Stimulated activated naive B cell treated with anti-CD40 and anti-IgM and Interleukin-4, amounts not matched to agents 10 μg/mL and 1 μg/mL and 100 μg/mL, for 72 hours (primary cell): ENCODE measurements at regions not wholly inside any gene's neighbourhood (a gene's known extent, or its start where the extent isn't known, plus 50 kb on each side); places are given as distances from the start of the nearest gene placed in this dataset.
"Not testable (repeated sequence)": the region's sequence is repeated elsewhere in the genome, so short reads cannot be mapped to it uniquely, and the experiment has no call there.

ENCODE experiments used
- ATAC-seq, 2 donors: fragments of 150-1000 bp; cut with Tn5 transposase; replicated peaks; 2 replicates each; pipeline ENCODE4 v1.10.0; 2021; ENCODE audit warnings: moderate library complexity in 1 of 2
- DNase-seq: peaks from one replicate; pipeline ENCODE4 v3.0.0; 2021
- H3K27ac Mint-ChIP-seq: one replicate; pipeline ENCODE4 v1.8.0; 2022; ENCODE audit warnings: mild to moderate bottlenecking, mixed read lengths
- H3K27me3 Mint-ChIP-seq, 2 donors: one replicate each; pipeline ENCODE4 v1.8.0; 2022; ENCODE audit warnings: mixed read lengths in 2 of 2
- H3K36me3 Mint-ChIP-seq, 2 donors: one replicate each; pipeline ENCODE4 v1.8.0; 2022; ENCODE audit warnings: mixed read lengths in 2 of 2, mild to moderate bottlenecking in 1 of 2
- H3K4me1 Mint-ChIP-seq, 2 donors: one replicate each; pipeline ENCODE4 v1.8.0; 2022; ENCODE audit warnings: mixed read lengths in 2 of 2, mild to moderate bottlenecking in 1 of 2
- H3K4me3 Mint-ChIP-seq, 2 donors: one replicate each; pipeline ENCODE4 v1.8.0; 2022; ENCODE audit warnings: mild to moderate bottlenecking in 2 of 2, mixed read lengths in 2 of 2, moderate library complexity in 1 of 2
- H3K9me3 Mint-ChIP-seq, 2 donors: one replicate each; pipeline ENCODE4 v1.8.0; 2022; ENCODE audit warnings: mixed read lengths in 2 of 2, mild to moderate bottlenecking in 1 of 2

- H3K4me1 Mint-ChIP-seq = peaks cover 2 to 5% of the 10 kb centered on the region in 2 donors
- H3K4me3 Mint-ChIP-seq = no peak overlapping the region
- H3K36me3 Mint-ChIP-seq = no peaks in the 10 kb centered on the region
- no peaks in the 10 kb centered on the region for H3K27me3 Mint-ChIP-seq
- DNase-seq (no peak), ATAC-seq (no peak)
- no peak overlapping the region for H3K27ac Mint-ChIP-seq
- peaks cover 0 to 3% of the 10 kb centered on the region in 2 donors for H3K9me3 Mint-ChIP-seq
Observed at GRCh38 chr13:80499536-80500290, 158.8 kb upstream of the SPRY2 start.

GRCh38 chr13:80498433-80498832 is 157.5 kb upstream of the SPRY2 start:
- no peak for ATAC-seq
- no peak overlapping the region for H3K4me3 Mint-ChIP-seq

GRCh38 chr13:80497978-80498377 is 157.1 kb upstream of the SPRY2 start:
- no peaks in the 10 kb centered on the region for H3K9me3 Mint-ChIP-seq
- H3K27me3 Mint-ChIP-seq = no peaks in the 10 kb centered on the region
- H3K36me3 Mint-ChIP-seq = no peaks in the 10 kb centered on the region
- H3K4me3 Mint-ChIP-seq = no peak overlapping the region
- H3K4me1 Mint-ChIP-seq = no peaks in the 10 kb centered on the region
- DNase-seq = no peak
- ATAC-seq = no peak
- no peak overlapping the region for H3K27ac Mint-ChIP-seq

More at GRCh38 chr13:80498433-80498832, 157.5 kb upstream of the SPRY2 start:
- Mint-ChIP-seq H3K9me3 (no peaks in the 10 kb centered on the region), H3K27ac (no peak overlapping the region), H3K27me3 (no peaks in the 10 kb centered on the region), H3K36me3 (no peaks in the 10 kb centered on the region), H3K4me1 (no peaks in the 10 kb centered on the region)
- DNase-seq = no peak

- Mint-ChIP-seq H3K27ac (no peak overlapping the region), H3K4me1 (no peaks in the 10 kb centered on the region), H3K36me3 (no peaks in the 10 kb centered on the region), H3K27me3 (no peaks in the 10 kb centered on the region), H3K9me3 (no peaks in the 10 kb centered on the region), H3K4me3 (no peak overlapping the region)
- ATAC-seq = no peak
- no peak for DNase-seq
Observed at GRCh38 chr13:80497439-80497838, 156.5 kb upstream of the SPRY2 start.

- Mint-ChIP-seq H3K27ac (no peak overlapping the region), H3K27me3 (no peaks in the 10 kb centered on the region), H3K9me3 (no peaks in the 10 kb centered on the region), H3K36me3 (no peaks in the 10 kb centered on the region), H3K4me1 (no peaks in the 10 kb centered on the region), H3K4me3 (no peak overlapping the region)
- ATAC-seq (no peak), DNase-seq (no peak)
Observed at GRCh38 chr13:80496721-80497397, 155.9 kb upstream of the SPRY2 start.

- H3K9me3 Mint-ChIP-seq, ATAC-seq: not testable (repeated sequence)
Observed at GRCh38 chr13:80490491-80490943, 149.6 kb upstream of the SPRY2 start.

GRCh38 chr13:80486402-80486801 is 145.5 kb upstream of the SPRY2 start:
- no peak overlapping the region for H3K27ac Mint-ChIP-seq
- H3K27me3 Mint-ChIP-seq = no peaks in the 10 kb centered on the region
- H3K4me3 Mint-ChIP-seq = no peak overlapping the region
- DNase-seq (no peak), ATAC-seq (no peak)
- peaks cover 0 to 1% of the 10 kb centered on the region in 2 donors for H3K9me3 Mint-ChIP-seq
- H3K36me3 Mint-ChIP-seq = no peaks in the 10 kb centered on the region
- H3K4me1 Mint-ChIP-seq = no peaks in the 10 kb centered on the region

More at GRCh38 chr13:80490491-80490943, 149.6 kb upstream of the SPRY2 start:
- not testable (repeated sequence) for DNase-seq, H3K36me3 Mint-ChIP-seq, H3K4me3 Mint-ChIP-seq, H3K4me1 Mint-ChIP-seq, H3K27me3 Mint-ChIP-seq, H3K27ac Mint-ChIP-seq

- no peaks in the 10 kb centered on the region for H3K36me3 Mint-ChIP-seq
Observed at GRCh38 chr13:80483157-80483556, 142.2 kb upstream of the SPRY2 start.

GRCh38 chr13:80481588-80481987 is 140.7 kb upstream of the SPRY2 start:
- ATAC-seq = no peak
- DNase-seq = no peak
- H3K9me3 Mint-ChIP-seq = no peaks in the 10 kb centered on the region
- H3K27ac Mint-ChIP-seq = no peak overlapping the region
- no peaks in the 10 kb centered on the region for H3K4me1 Mint-ChIP-seq
- H3K36me3 Mint-ChIP-seq = no peaks in the 10 kb centered on the region
- no peak overlapping the region for H3K4me3 Mint-ChIP-seq
- no peaks in the 10 kb centered on the region for H3K27me3 Mint-ChIP-seq

More at GRCh38 chr13:80483157-80483556, 142.2 kb upstream of the SPRY2 start:
- ATAC-seq (no peak), DNase-seq (no peak)
- no peak overlapping the region for H3K27ac Mint-ChIP-seq
- no peak overlapping the region for H3K4me3 Mint-ChIP-seq
- H3K9me3 Mint-ChIP-seq = no peaks in the 10 kb centered on the region
- H3K4me1 Mint-ChIP-seq = no peaks in the 10 kb centered on the region
- no peaks in the 10 kb centered on the region for H3K27me3 Mint-ChIP-seq

- ATAC-seq (no peak), DNase-seq (no peak)
- Mint-ChIP-seq H3K4me3 (no peak overlapping the region), H3K4me1 (peaks cover 0 to 2% of the 10 kb centered on the region in 2 donors), H3K9me3 (no peaks in the 10 kb centered on the region), H3K36me3 (no peaks in the 10 kb centered on the region), H3K27me3 (no peaks in the 10 kb centered on the region), H3K27ac (no peak overlapping the region)
Observed at GRCh38 chr13:80477661-80478443, 136.9 kb upstream of the SPRY2 start.

- no peak for ATAC-seq
Observed at GRCh38 chr13:80476953-80477352, 136.0 kb upstream of the SPRY2 start.

GRCh38 chr13:80475718-80476117 is 134.8 kb upstream of the SPRY2 start:
- H3K4me3 Mint-ChIP-seq = no peak overlapping the region
- ATAC-seq = no peak
- no peaks in the 10 kb centered on the region for H3K36me3 Mint-ChIP-seq

More at GRCh38 chr13:80476953-80477352, 136.0 kb upstream of the SPRY2 start:
- no peak for DNase-seq
- H3K9me3 Mint-ChIP-seq = no peaks in the 10 kb centered on the region
- H3K27me3 Mint-ChIP-seq = no peaks in the 10 kb centered on the region
- no peak overlapping the region for H3K27ac Mint-ChIP-seq
- peaks cover 0 to 2% of the 10 kb centered on the region in 2 donors for H3K4me1 Mint-ChIP-seq
- no peak overlapping the region for H3K4me3 Mint-ChIP-seq
- no peaks in the 10 kb centered on the region for H3K36me3 Mint-ChIP-seq

GRCh38 chr13:80473695-80474094 is 132.8 kb upstream of the SPRY2 start:
- no peak overlapping the region for H3K4me3 Mint-ChIP-seq
- ATAC-seq = no peak
- H3K9me3 Mint-ChIP-seq = no peaks in the 10 kb centered on the region
- no peak overlapping the region for H3K27ac Mint-ChIP-seq
- H3K27me3 Mint-ChIP-seq = no peaks in the 10 kb centered on the region
- peaks cover 0 to 2% of the 10 kb centered on the region in 2 donors for H3K4me1 Mint-ChIP-seq
- H3K36me3 Mint-ChIP-seq = no peaks in the 10 kb centered on the region
- no peak for DNase-seq

More at GRCh38 chr13:80475718-80476117, 134.8 kb upstream of the SPRY2 start:
- no peaks in the 10 kb centered on the region for H3K9me3 Mint-ChIP-seq
- DNase-seq = no peak
- H3K4me1 Mint-ChIP-seq = peaks cover 0 to 2% of the 10 kb centered on the region in 2 donors
- no peak overlapping the region for H3K27ac Mint-ChIP-seq
- no peaks in the 10 kb centered on the region for H3K27me3 Mint-ChIP-seq

- Mint-ChIP-seq H3K36me3 (no peaks in the 10 kb centered on the region), H3K27me3 (no peaks in the 10 kb centered on the region), H3K4me1 (no peaks in the 10 kb centered on the region), H3K4me3 (no peak overlapping the region), H3K27ac (no peak overlapping the region), H3K9me3 (peaks cover 0 to 2% of the 10 kb centered on the region in 2 donors)
- ATAC-seq (no peak), DNase-seq (no peak)
Observed at GRCh38 chr13:80469853-80470381, 129.0 kb upstream of the SPRY2 start.
